Motor neuron (in vitro differentiated cells): ENCODE measurements at regions not wholly inside any gene's neighbourhood (a gene's known extent, or its start where the extent isn't known, plus 50 kb on each side); places are given as distances from the start of the nearest gene placed in this dataset.

ENCODE experiments used
- ATAC-seq, 8 experiments: fragments of 200-7000 bp; cut with Tn5 transposase; replicated peaks in 6 of 8; 2 replicates each; pipeline ENCODE4 v1.8.0; 2021; ENCODE audit warnings: mild to moderate bottlenecking in 8 of 8, moderate library complexity in 8 of 8
- H3K27ac ChIP-seq, 2 donors: fragments of 250-450 bp; sonication (Bioruptor Pico); 2 replicates each; pipeline ENCODE4 v1.9.0; 2021; ENCODE audit warnings: antibody characterized with exemption in 2 of 2, mild to moderate bottlenecking in 2 of 2, moderate library complexity in 1 of 2
- H3K4me1 ChIP-seq, 2 donors: fragments of 250-450 bp; sonication (Bioruptor Pico); replicated peaks in 1 of 2; 2 replicates each; pipeline ENCODE4 v1.6.1; 2021; ENCODE audit warnings: antibody characterized with exemption in 2 of 2, mild to moderate bottlenecking in 2 of 2, moderate library complexity in 1 of 2
- H3K4me3 ChIP-seq, 5 donors: fragments of 250-450 bp; sonication (Bioruptor Pico); 2 replicates each; pipeline ENCODE4 v1.9.0; 2021; ENCODE audit warnings: antibody characterized with exemption in 5 of 5, mild to moderate bottlenecking in 5 of 5, moderate library complexity in 4 of 5
- WGBS, 10 experiments: fragments of 450-650 bp; shearing (Covaris generic); methylation state at CpG; one replicate each; pipeline ENCODE4 v1.0.0; 2022; 5-methylcytosine and 5-hydroxymethylcytosine counted together
- in situ Hi-C, 9 experiments: fragments of 400-800 bp; cut with MboI; loops; one replicate each; pipeline ENCODE4 v1.15.0; 2021; ENCODE audit warnings: low sequenced_read_pairs in 9 of 9, low pct_unique_long_range_greater_than_20kb in 2 of 9; ENCODE audit not compliant: unreplicated experiment in 9 of 9

DNA sequence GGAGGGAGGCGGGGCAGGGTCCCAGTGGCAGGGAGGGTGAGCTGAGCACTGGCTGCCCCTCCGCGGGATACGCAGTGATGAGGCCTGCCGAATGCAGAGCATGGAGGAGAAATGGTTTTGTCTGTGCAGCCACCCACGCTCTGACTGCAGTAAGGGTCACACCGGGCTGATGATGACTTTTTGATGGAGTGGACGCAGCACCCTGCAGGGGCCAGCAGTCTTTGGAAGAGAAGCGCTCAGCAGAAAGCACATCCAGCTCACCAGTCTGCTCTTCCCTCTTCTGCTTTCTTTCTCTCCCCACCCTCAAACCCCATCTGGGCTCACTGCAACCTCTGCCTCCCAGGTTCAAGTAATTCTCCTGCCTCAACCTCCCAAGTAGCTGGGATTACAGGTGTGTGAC, 61.9 kb upstream of the ATP1A1 start:
- peak in 5 of 8 experiments; percentile 10 to 58 (median 43) for ATAC-seq
- Histone ChIP-seq H3K4me1 (peaks cover 15 to 22% of the 10 kb centered on the region in 2 donors), H3K4me3 (no peak overlapping the region), H3K27ac (peak overlapping the region; percentile 55 to 62)
- WGBS, 10 experiments = 59 to 100% (median 62%) methylated on average over 1 to 3 of the region's 9 CpGs; no CpG with 5 or more reads in 7 of the 10 experiments
- in situ Hi-C loops = no loop called here

DNA sequence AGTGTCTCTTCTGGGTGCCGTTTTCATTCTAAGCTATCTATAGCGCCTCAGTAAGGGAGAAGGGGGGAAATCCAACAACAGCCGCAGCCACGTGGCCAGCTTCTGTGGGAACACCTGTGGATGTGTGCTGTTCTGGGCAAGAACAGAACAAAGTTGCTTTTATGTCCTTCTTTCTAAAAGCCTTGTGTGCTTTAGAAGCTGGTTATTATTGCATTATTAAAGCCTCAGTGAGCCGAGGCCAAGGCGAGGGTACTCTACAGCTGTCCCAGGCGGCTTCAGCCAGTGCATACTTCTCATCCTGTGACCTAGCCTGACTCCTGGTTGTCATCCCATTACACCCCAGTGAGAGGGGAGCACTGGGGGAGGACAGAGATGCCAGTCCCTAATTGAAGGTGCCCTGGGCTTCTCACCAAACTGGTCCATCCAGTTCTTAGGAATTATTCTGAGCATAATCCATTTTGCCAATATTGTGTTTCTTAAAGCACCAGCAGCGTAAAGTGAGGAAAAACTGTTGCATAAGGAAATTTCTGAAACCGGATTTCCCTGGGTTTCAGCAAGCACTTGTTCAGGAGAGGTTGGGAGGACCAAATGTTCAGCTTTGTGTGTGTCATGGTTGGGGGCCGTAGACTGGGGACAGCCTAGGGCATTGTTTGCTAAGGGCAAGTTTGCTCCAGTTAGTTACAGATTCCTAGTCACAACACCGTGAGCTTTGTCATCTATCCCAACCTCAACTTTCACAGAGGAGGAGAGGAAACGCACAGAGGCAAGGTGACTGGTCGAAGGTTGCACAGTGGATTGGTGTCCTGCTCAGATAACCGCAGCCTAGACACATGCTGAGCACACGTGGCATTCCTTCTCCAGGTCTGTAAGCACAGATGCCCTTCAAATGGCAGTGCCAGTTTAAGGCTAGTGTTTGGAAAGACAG, 61.0 kb upstream of the ATP1A1 start:
- Histone ChIP-seq H3K27ac (peak overlapping the region; percentile 68 to 85), H3K4me3 (no peak overlapping the region), H3K4me1 (peaks cover 15 to 22% of the 10 kb centered on the region in 2 donors)
- in situ Hi-C loops = no loop called here
- WGBS, 10 experiments = 10 to 83% (median 48%) methylated on average over 2 to 15 of the region's 15 CpGs; no CpG with 5 or more reads in 1 of the 10 experiments
- peak in 5 of 8 experiments; percentile 76 to 91 (median 89) for ATAC-seq

DNA sequence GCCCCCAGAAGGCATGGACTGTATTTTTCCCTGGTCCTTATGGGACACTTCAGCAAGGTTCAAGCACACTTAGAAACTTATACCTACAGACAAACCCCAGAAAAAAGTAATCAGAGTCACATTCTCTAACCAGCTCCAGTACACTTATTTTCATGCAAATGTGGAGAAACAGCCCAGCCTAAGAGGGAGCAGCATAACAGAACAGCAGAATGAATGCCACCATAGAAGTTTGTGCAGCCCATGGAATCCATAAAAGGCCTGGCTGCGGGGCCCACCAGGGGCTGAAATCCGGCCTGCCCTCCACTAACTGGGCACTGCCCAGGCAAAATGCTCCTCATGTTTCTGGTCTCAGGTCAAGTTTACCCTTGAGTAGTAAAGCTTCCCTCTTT, 60.4 kb upstream of the ATP1A1 start:
- Histone ChIP-seq H3K4me1 (peaks cover 15 to 22% of the 10 kb centered on the region in 2 donors), H3K27ac (peak overlapping the region; percentile 68 to 85), H3K4me3 (no peak overlapping the region)
- peak in 5 of 8 experiments; percentile 24 to 64 (median 26) for ATAC-seq
- in situ Hi-C loops = no loop called here
- WGBS, 10 experiments = 22 to 93% (median 63%) methylated on average over 1 to 2 of the region's 2 CpGs; no CpG with 5 or more reads in 4 of the 10 experiments

DNA sequence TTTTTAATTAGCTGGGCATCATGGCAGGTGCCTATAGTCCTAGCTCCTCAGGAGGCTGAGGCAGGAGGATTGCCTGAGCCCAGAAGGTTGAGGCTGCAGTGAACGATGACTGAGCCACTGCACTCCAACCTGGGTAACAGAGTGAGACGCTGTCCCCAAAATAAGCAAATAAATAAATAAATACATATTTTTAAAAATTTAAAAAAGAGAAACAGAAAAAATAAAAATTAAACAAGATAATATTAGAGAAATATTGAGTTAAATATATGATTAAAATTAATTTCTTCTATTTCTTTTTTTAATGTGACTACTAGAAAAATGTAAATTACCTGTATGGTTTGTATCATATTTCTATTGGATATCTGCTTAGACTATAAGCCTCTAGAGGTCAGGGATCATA, 59.3 kb upstream of the ATP1A1 start:
- ATAC-seq = no peak
- in situ Hi-C loops = no loop called here

DNA sequence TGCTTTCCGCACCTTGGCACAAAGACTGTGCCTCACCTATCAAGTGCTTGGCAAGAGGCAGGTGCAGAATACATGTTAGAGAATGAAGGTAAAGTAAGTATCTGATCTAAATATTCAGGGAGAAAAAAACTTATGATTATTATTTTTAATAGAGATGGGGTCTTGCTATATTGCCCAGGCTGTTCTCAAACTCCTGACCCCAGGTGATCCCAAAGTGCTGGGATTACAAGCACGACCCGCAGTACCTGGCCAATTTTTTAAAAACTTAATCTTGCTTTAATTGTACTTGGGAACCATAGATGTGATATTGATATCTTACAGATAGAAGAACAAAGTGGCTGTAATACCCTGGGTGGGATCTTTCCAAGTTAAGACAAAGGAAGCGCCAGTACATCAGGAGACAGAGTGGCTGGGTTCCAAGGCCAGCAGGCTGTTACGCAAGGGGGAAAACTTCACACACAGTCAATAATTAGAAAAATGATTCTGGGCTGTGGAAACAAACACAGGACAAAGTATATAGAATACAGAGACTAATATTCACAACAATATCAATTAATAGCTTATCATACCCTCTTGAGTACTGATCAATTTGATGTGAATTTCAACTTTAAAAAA, 58.6 kb upstream of the ATP1A1 start:
- in situ Hi-C loops = no loop called here
- 33 to 100% (median 86%) methylated on average over 1 to 5 of the region's 5 CpGs; no CpG with 5 or more reads in 1 of the 10 experiments for WGBS, 10 experiments
- no peak overlapping the region for H3K27ac ChIP-seq
- ATAC-seq = no peak
- no peak overlapping the region for H3K4me3 ChIP-seq
- peaks cover 25 to 26% of the 10 kb centered on the region in 2 donors for H3K4me1 ChIP-seq

More for the DNA sequence above, 59.3 kb upstream of the ATP1A1 start:
- Histone ChIP-seq H3K27ac (no peak overlapping the region), H3K4me3 (no peak overlapping the region), H3K4me1 (peaks cover 19 to 25% of the 10 kb centered on the region in 2 donors)
- 4 to 100% (median 87%) methylated on average over 2 of the region's 2 CpGs; no CpG with 5 or more reads in 1 of the 10 experiments for WGBS, 10 experiments

- ATAC-seq = no peak
- WGBS, 10 experiments = 0 to 100% (median 90%) methylated on average over 1 to 2 of the region's 2 CpGs; no CpG with 5 or more reads in 1 of the 10 experiments
- Histone ChIP-seq H3K4me3 (no peak overlapping the region), H3K27ac (no peak overlapping the region), H3K4me1 (peaks cover 19 to 20% of the 10 kb centered on the region in 2 donors)
- in situ Hi-C loops = no loop called here
These were observed 56.7 kb upstream of the ATP1A1 start for GRCh38 chr1:116316373-116316772.

DNA sequence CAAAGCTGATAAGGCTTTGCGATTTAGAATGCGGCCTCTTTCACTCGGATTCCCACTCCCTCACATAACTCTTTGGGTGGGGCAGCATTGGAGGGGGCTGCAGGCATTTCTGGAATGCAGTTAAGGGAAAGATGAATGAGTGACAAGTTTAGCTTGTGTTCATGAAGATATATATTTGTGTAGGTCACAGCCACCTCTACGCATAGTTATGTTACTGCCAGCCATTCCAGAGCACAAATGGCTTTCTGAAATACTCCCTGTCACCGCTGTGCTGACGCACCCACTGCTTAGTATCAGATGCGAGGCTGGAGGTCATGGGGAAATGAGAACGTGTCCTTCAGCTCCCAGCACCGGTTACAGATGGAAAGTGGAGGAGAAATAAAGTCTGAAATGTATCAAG, 54.1 kb upstream of the ATP1A1 start:
- in situ Hi-C loops = no loop called here
- Histone ChIP-seq H3K4me3 (no peak overlapping the region), H3K27ac (no peak overlapping the region)

DNA sequence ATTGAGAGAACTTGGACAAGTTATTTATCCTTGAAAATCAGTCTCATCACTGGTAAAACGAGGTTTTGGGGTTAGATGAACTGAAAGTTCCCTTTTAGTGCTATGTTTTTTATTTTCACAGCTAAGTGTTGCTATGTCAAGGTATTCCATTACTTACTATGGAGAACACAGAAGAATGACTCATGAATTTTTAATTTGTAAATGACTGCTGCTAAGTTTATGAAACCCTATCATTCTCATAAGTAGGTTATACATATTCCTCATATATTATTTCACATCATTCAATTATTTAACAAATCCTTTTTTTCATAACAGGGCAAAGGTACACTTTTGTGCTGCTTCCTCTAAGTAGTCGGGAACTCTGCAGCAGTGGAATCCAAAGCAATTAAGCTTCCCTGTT, 52.2 kb upstream of the ATP1A1 start:
- WGBS, 10 experiments = 0 to 90% (median 53%) methylated on average over 1 to 2 of the region's 2 CpGs
- in situ Hi-C loops = no loop called here
- Histone ChIP-seq H3K4me1 (peaks cover 7 to 10% of the 10 kb centered on the region in 2 donors), H3K27ac (no peak overlapping the region), H3K4me3 (no peak overlapping the region)
- ATAC-seq = peak in 1 of 8 experiments; percentile 38

More for the DNA sequence above, 54.1 kb upstream of the ATP1A1 start:
- peaks cover 7 to 10% of the 10 kb centered on the region in 2 donors for H3K4me1 ChIP-seq
- ATAC-seq = peak in 5 of 8 experiments; percentile 40 to 99 (median 83)
- 0 to 91% (median 64%) methylated on average over 1 to 9 of the region's 9 CpGs; no CpG with 5 or more reads in 3 of the 10 experiments for WGBS, 10 experiments

- no peak overlapping the region for H3K4me3 ChIP-seq
- peak in 2 of 8 experiments; percentile 32 to 75 for ATAC-seq
- no peak overlapping the region for H3K27ac ChIP-seq
- peaks cover 7 to 10% of the 10 kb centered on the region in 2 donors for H3K4me1 ChIP-seq
- in situ Hi-C loops = no loop called here
- WGBS, 10 experiments = 36 to 94% (median 79%) methylated on average over 2 to 4 of the region's 5 CpGs
These were observed 51.3 kb upstream of the ATP1A1 start for GRCh38 chr1:116321766-116322175.

- H3K4me1 ChIP-seq = peaks cover 7 to 10% of the 10 kb centered on the region in 2 donors
- no peak for ATAC-seq
- H3K4me3 ChIP-seq = no peak overlapping the region
- no peak overlapping the region for H3K27ac ChIP-seq
- in situ Hi-C loops = no loop called here
- 0 to 94% (median 82%) methylated on average over 1 to 3 of the region's 3 CpGs for WGBS, 10 experiments
These were observed 50.2 kb upstream of the ATP1A1 start for GRCh38 chr1:116322752-116323405.
